Right lobe of liver (tissue), 4 donors: ENCODE measurements at regions not wholly inside any gene's neighbourhood (a gene's known extent, or its start where the extent isn't known, plus 50 kb on each side); places are given as distances from the start of the nearest gene placed in this dataset.

Experiments
- CTCF ChIP-seq, 4 donors: fragments of 200-600 bp in 3 of 4; fragments of 450-650 bp in 1 of 4; IDR thresholded peaks; one replicate each; pipeline versions ENCODE4 v1.5.1 to v1.8.0; 2016 to 2022; ENCODE audit warnings: antibody characterized with exemption in 4 of 4, mild to moderate bottlenecking in 2 of 4
- POLR2A ChIP-seq: fragments of 450-650 bp; IDR thresholded peaks from one replicate; pipeline ENCODE4 v1.6.1; 2017; ENCODE audit warnings: antibody characterized with exemption, mild to moderate bottlenecking
- donor health status: DM: no; HTN: no; CAD: no.
- donor health status: DM: no; HTN: no; CAD: no.
- donor health status: DM: no; HTN: yes; CAD: no.

- TF ChIP-seq CTCF (IDR thresholded peaks at IDR 0.05) (no peak), POLR2A (no peak)
Observed at GRCh38 chr3:5891711-5892110, 704.2 kb downstream of the EDEM1 start.
